B cell (primary cell): ENCODE measurements at regions not wholly inside any gene's neighbourhood (a gene's known extent, or its start where the extent isn't known, plus 50 kb on each side); places are given as distances from the start of the nearest gene placed in this dataset.

Source experiments
- ATAC-seq: fragments of 200-7000 bp; cut with Tn5 transposase; one replicate; pipeline ENCODE4 v1.10.0; 2021; ENCODE audit warnings: low read depth, mild to moderate bottlenecking, moderate number of reproducible peaks, moderate library complexity
- CTCF ChIA-PET: fragments of 350-600 bp; sonication (Branson Sonifier 250); formaldehyde crosslinking; loops from one replicate; lab custom pipeline; 2021; ENCODE audit warnings: antibody characterized with exemption, inconsistent platforms; lab: Charles Lee
- POLR2A ChIA-PET: fragments of 350-600 bp; sonication (Branson Sonifier 250); formaldehyde crosslinking; loops from one replicate; lab custom pipeline; 2021; ENCODE audit warnings: antibody characterized with exemption; lab: Charles Lee
- DNase-seq: peaks from one replicate; pipeline ENCODE4 v3.0.0; 2013
- H2AFZ ChIP-seq: 2 replicates; pipeline ENCODE4 v1.6.1; 2012; ENCODE audit warnings: mild to moderate bottlenecking, low read depth, low read length; ENCODE audit not compliant: insufficient read depth, poor library complexity, severe bottlenecking
- H3K27ac ChIP-seq, 2 donors: 1 replicate in 1 of 2; 2 replicates in 1 of 2; pipeline ENCODE4 v1.5.1; 2012 to 2013; ENCODE audit warnings: low read length in 2 of 2, mild to moderate bottlenecking in 2 of 2, moderate library complexity in 1 of 2
- H3K27me3 ChIP-seq, 4 experiments: fragments of 200-600 bp in 1 of 4; sonication (generic) in 1 of 4; replicated peaks in 1 of 4; 1 replicate in 2 of 4; 2 replicates in 2 of 4; pipeline versions ENCODE4 v1.6.1 to v1.7.0; 2013 to 2016; ENCODE audit warnings: low read length in 3 of 4, mild to moderate bottlenecking in 2 of 4, mixed read lengths in 1 of 4, moderate library complexity in 1 of 4; ENCODE audit not compliant: insufficient read depth in 4 of 4, control insufficient read depth in 3 of 4; ENCODE audit errors: control extremely low read depth in 1 of 4
- H3K36me3 ChIP-seq, 2 experiments: replicated peaks in 1 of 2; 1 replicate in 1 of 2; 2 replicates in 1 of 2; pipeline versions ENCODE4 v1.6.1 to v1.7.1; 2013; ENCODE audit warnings: low read length in 1 of 2; ENCODE audit not compliant: insufficient read depth in 2 of 2, control insufficient read depth in 1 of 2; ENCODE audit errors: control extremely low read depth in 1 of 2, extremely low read depth in 1 of 2
- H3K4me1 ChIP-seq, 2 donors: fragments of 200-600 bp in 1 of 2; sonication (generic) in 1 of 2; 1 replicate in 1 of 2; 2 replicates in 1 of 2; pipeline versions ENCODE4 v1.5.1 to v1.6.1; 2013 to 2017; ENCODE audit warnings: low read length in 2 of 2; ENCODE audit not compliant: control insufficient read depth in 2 of 2, insufficient read depth in 2 of 2
- H3K4me2 ChIP-seq: replicated peaks from 2 replicates; pipeline ENCODE3; 2012; ENCODE audit warnings: mild to moderate bottlenecking, low read depth, low read length; ENCODE audit not compliant: poor library complexity, severe bottlenecking
- H3K4me3 ChIP-seq, 5 experiments: fragments of 200-600 bp in 1 of 5; sonication (generic) in 1 of 5; 1 replicate in 3 of 5; 2 replicates in 2 of 5; pipeline versions ENCODE4 v1.5.1 to v1.7.0; 2011 to 2016; ENCODE audit warnings: low read length in 4 of 5, mild to moderate bottlenecking in 4 of 5, low read depth in 2 of 5, control low read depth in 1 of 5, moderate library complexity in 1 of 5; ENCODE audit not compliant: insufficient read depth in 1 of 5; ENCODE audit errors: control extremely low read depth in 1 of 5, extremely low read depth in 1 of 5
- H3K79me2 ChIP-seq: fragments of 200-600 bp; sonication (generic); one replicate; pipeline ENCODE4 v1.6.0; 2016; ENCODE audit warnings: low read length; ENCODE audit not compliant: control insufficient read depth, insufficient read depth
- H3K9ac ChIP-seq: fragments of 200-600 bp; sonication (generic); 2 replicates; pipeline ENCODE4 v1.6.1; 2017; ENCODE audit warnings: mild to moderate bottlenecking, low read length, moderate library complexity
- H3K9me3 ChIP-seq, 3 donors: one replicate each; pipeline versions ENCODE4 v1.6.1 to v1.7.1; 2013; ENCODE audit warnings: low read length in 2 of 3; ENCODE audit not compliant: control insufficient read depth in 2 of 3, insufficient read depth in 1 of 3; ENCODE audit errors: control extremely low read depth in 1 of 3
- H4K20me1 ChIP-seq: 2 replicates; pipeline ENCODE4 v1.6.0; 2012; ENCODE audit warnings: mild to moderate bottlenecking, low read length; ENCODE audit not compliant: insufficient read depth, control insufficient read depth, poor library complexity, severe bottlenecking
- H3K27ac Mint-ChIP-seq: one replicate; pipeline ENCODE4 v1.8.0; 2021; ENCODE audit warnings: mixed read lengths
- H3K27me3 Mint-ChIP-seq: one replicate; pipeline ENCODE4 v1.8.0; 2021; ENCODE audit warnings: mixed read lengths
- H3K4me1 Mint-ChIP-seq: one replicate; pipeline ENCODE4 v1.8.0; 2021; ENCODE audit warnings: mixed read lengths
- H3K4me3 Mint-ChIP-seq: one replicate; pipeline ENCODE4 v1.8.0; 2021; ENCODE audit warnings: mixed read lengths
- H3K9me3 Mint-ChIP-seq: one replicate; pipeline ENCODE4 v1.8.0; 2022; ENCODE audit warnings: mixed read lengths; ENCODE audit not compliant: insufficient read depth
- CTCF ChIP-seq: fragments of 200-600 bp; IDR thresholded peaks from one replicate; pipeline ENCODE4 v1.8.0; 2022; ENCODE audit warnings: antibody characterized with exemption, mild to moderate bottlenecking
- EZH2 ChIP-seq: IDR thresholded peaks from 2 replicates; pipeline ENCODE4 v1.6.1; 2012; ENCODE audit warnings: borderline replicate concordance, low read depth, mild to moderate bottlenecking, moderate library complexity, low read length; ENCODE audit not compliant: insufficient read depth, poor library complexity, severe bottlenecking
- WGBS: methylation state at CpG from one replicate; pipeline ENCODE4 v1.1.5; 2013; ENCODE audit warnings: missing lambda C conversion rate; ENCODE audit not compliant: insufficient coverage; 5-methylcytosine and 5-hydroxymethylcytosine counted together
- intact Hi-C: fragments of 100-400 bp; cut with micrococcal nuclease; formaldehyde crosslinking; loops from one replicate; pipeline ENCODE4 v1.10.0; 2022

GRCh38 chr9:14452539-14452938 is 138.6 kb upstream of the NFIB start:
- Histone ChIP-seq H3K79me2 (no peaks in the 10 kb centered on the region), H3K36me3 (no peaks in the 10 kb centered on the region), H3K4me2 (no peak overlapping the region), H3K27me3 (no peaks in the 10 kb centered on the region), H3K9me3 (no peaks in the 10 kb centered on the region), H3K27ac (no peak overlapping the region), H3K4me1 (no peaks in the 10 kb centered on the region), H3K9ac (no peak overlapping the region), H2AFZ (no peak overlapping the region), H4K20me1 (no peaks in the 10 kb centered on the region), H3K4me3 (no peak overlapping the region)
- TF ChIP-seq EZH2 (no peak), CTCF (no peak)
- Mint-ChIP-seq H3K9me3 (no peaks in the 10 kb centered on the region), H3K27ac (no peak overlapping the region), H3K4me3 (no peak overlapping the region), H3K27me3 (peaks cover 12% of the 10 kb centered on the region), H3K4me1 (no peaks in the 10 kb centered on the region)
- intact Hi-C loops = no loop called here
- CTCF ChIA-PET = no interaction called here
- DNase-seq (no peak), ATAC-seq (no peak)
- WGBS = 67% methylated on average over 1 of the region's 1 CpG
- POLR2A ChIA-PET = no interaction called here

- Histone ChIP-seq H3K27me3 (no peaks in the 10 kb centered on the region), H2AFZ (no peak overlapping the region), H3K27ac (no peak overlapping the region), H3K79me2 (no peaks in the 10 kb centered on the region), H3K36me3 (no peaks in the 10 kb centered on the region), H3K4me1 (no peaks in the 10 kb centered on the region), H3K4me3 (no peak overlapping the region), H3K4me2 (no peak overlapping the region), H3K9ac (no peak overlapping the region), H3K9me3 (no peaks in the 10 kb centered on the region), H4K20me1 (no peaks in the 10 kb centered on the region)
- H3K27ac Mint-ChIP-seq = no peak overlapping the region
- DNase-seq (no peak), ATAC-seq (no peak)
- H3K4me1 Mint-ChIP-seq = no peaks in the 10 kb centered on the region
- intact Hi-C loops = no loop called here
- ChIA-PET CTCF (no interaction called here), POLR2A (no interaction called here)
- H3K9me3 Mint-ChIP-seq = peaks cover 3% of the 10 kb centered on the region
- no peak overlapping the region for H3K4me3 Mint-ChIP-seq
- H3K27me3 Mint-ChIP-seq = peaks cover 12% of the 10 kb centered on the region
- TF ChIP-seq EZH2 = no peak
- TF ChIP-seq CTCF = no peak
- no CpG with 5 or more reads among the region's 4 CpGs for WGBS
These were observed 138.0 kb upstream of the NFIB start for GRCh38 chr9:14451949-14452348.
